IMR-90 (cell line): ENCODE measurements at regions not wholly inside any gene's neighbourhood (a gene's known extent, or its start where the extent isn't known, plus 50 kb on each side); places are given as distances from the start of the nearest gene placed in this dataset.
A peak's percentile ranks its signal among the peaks of the same experiment; 100 is the strongest.

Experiments
- ATAC-seq: fragments of 200-7000 bp; cut with Tn5 transposase; 2 replicates; pipeline ENCODE4 v1.9.1; 2020; ENCODE audit warnings: low read depth, mild to moderate bottlenecking, moderate library complexity
- BruUV-seq: library from RNA; stranded (reverse); fragments of 400-500 nt; replicated peaks from 2 replicates; lab custom pipeline; 2021; lab: Mats Ljungman, UMichigan
- CTCF ChIA-PET: fragments of 300-600 bp; formaldehyde crosslinking; extraction: SDS; loops from one replicate; lab custom pipeline; 2021; ENCODE audit warnings: antibody characterized with exemption; lab: Yijun Ruan, JAX
- POLR2A ChIA-PET: fragments of 300-600 bp; sonication (Branson Sonifier 250); formaldehyde crosslinking; loops from one replicate; lab custom pipeline; 2022; ENCODE audit warnings: antibody characterized with exemption; ENCODE audit not compliant: unreplicated experiment; lab: Charles Lee
- DNase-seq: peaks from one replicate; pipeline ENCODE4 v3.0.0; 2013
- H2AFZ ChIP-seq: replicated peaks from 2 replicates; pipeline ENCODE3; 2013; ENCODE audit warnings: low read length, mild to moderate bottlenecking; ENCODE audit not compliant: poor library complexity
- H2AK5ac ChIP-seq: 2 replicates; pipeline ENCODE4 v1.6.1; 2013; ENCODE audit warnings: low read depth, low read length, inconsistent platforms
- H2AK9ac ChIP-seq: replicated peaks from 2 replicates; pipeline ENCODE3; 2013; ENCODE audit warnings: mild to moderate bottlenecking, low read depth, low read length, moderate library complexity; ENCODE audit not compliant: poor library complexity
- H2BK120ac ChIP-seq: 2 replicates; pipeline ENCODE4 v1.6.1; 2013; ENCODE audit warnings: low read depth, low read length, inconsistent platforms
- H2BK15ac ChIP-seq: 3 replicates; pipeline ENCODE4 v1.6.1; 2013; ENCODE audit warnings: low read depth, low read length, inconsistent platforms
- H2BK20ac ChIP-seq: 2 replicates; pipeline ENCODE4 v1.6.1; 2013; ENCODE audit warnings: low read depth, mild to moderate bottlenecking, inconsistent platforms, low read length, moderate library complexity
- H2BK5ac ChIP-seq: 2 replicates; pipeline ENCODE4 v1.6.1; 2013; ENCODE audit warnings: mild to moderate bottlenecking, low read depth, low read length, inconsistent platforms; ENCODE audit not compliant: poor library complexity, severe bottlenecking
- H3K14ac ChIP-seq: replicated peaks from 2 replicates; pipeline ENCODE4 v1.6.1; 2013; ENCODE audit warnings: low read depth, low read length, inconsistent platforms
- H3K18ac ChIP-seq: 2 replicates; pipeline ENCODE4 v1.6.1; 2013; ENCODE audit warnings: low read depth, low read length, control low read depth
- H3K23ac ChIP-seq: 2 replicates; pipeline ENCODE4 v1.6.1; 2013; ENCODE audit warnings: low read depth, low read length, inconsistent platforms
- H3K27ac ChIP-seq: 2 replicates; pipeline ENCODE4 v1.5.1; 2013; ENCODE audit warnings: mild to moderate bottlenecking, control low read depth, low read length; ENCODE audit not compliant: insufficient read depth
- H3K27me3 ChIP-seq: 2 replicates; pipeline ENCODE4 v1.6.1; 2013; ENCODE audit warnings: low read length; ENCODE audit not compliant: control insufficient read depth, insufficient read depth
- H3K36me3 ChIP-seq: 2 replicates; pipeline ENCODE4 v1.6.1; 2013; ENCODE audit warnings: low read length, mixed read lengths; ENCODE audit not compliant: control insufficient read depth, insufficient read depth
- H3K4ac ChIP-seq: 2 replicates; pipeline ENCODE4 v1.6.1; 2013; ENCODE audit warnings: low read depth, low read length, inconsistent platforms
- H3K4me1 ChIP-seq: 2 replicates; pipeline ENCODE4 v1.6.1; 2013; ENCODE audit warnings: low read length, mixed read lengths; ENCODE audit not compliant: control insufficient read depth, insufficient read depth
- H3K4me2 ChIP-seq: 2 replicates; pipeline ENCODE4 v1.6.1; 2013; ENCODE audit warnings: low read depth, mild to moderate bottlenecking, control low read depth, low read length, moderate library complexity
- H3K4me3 ChIP-seq: 2 replicates; pipeline ENCODE4 v1.5.1; 2013; ENCODE audit warnings: low read depth, mild to moderate bottlenecking, control low read depth, low read length, moderate library complexity; ENCODE audit not compliant: insufficient read depth
- H3K56ac ChIP-seq: 2 replicates; pipeline ENCODE4 v1.6.1; 2013; ENCODE audit warnings: low read length, inconsistent platforms; ENCODE audit not compliant: insufficient read depth; ENCODE audit errors: extremely low read depth
- H3K79me1 ChIP-seq, 2 experiments: 2 replicates each; pipeline ENCODE4 v1.6.1; 2013; ENCODE audit warnings: low read length in 2 of 2, inconsistent platforms in 1 of 2, low read depth in 1 of 2
- H3K9ac ChIP-seq: 2 replicates; pipeline ENCODE4 v1.6.1; 2013; ENCODE audit warnings: low read depth, low read length, control low read depth
- H3K9me1 ChIP-seq: 2 replicates; pipeline ENCODE4 v1.6.1; 2013; ENCODE audit warnings: low read length, inconsistent platforms; ENCODE audit not compliant: insufficient read depth
- H3K9me3 ChIP-seq: 2 replicates; pipeline ENCODE4 v1.6.1; 2013; ENCODE audit warnings: low read length; ENCODE audit not compliant: control insufficient read depth, insufficient read depth
- H4K20me1 ChIP-seq: 2 replicates; pipeline ENCODE4 v1.6.1; 2013; ENCODE audit warnings: low read length, inconsistent platforms; ENCODE audit not compliant: insufficient read depth
- H4K5ac ChIP-seq: 2 replicates; pipeline ENCODE4 v1.6.1; 2013; ENCODE audit warnings: mild to moderate bottlenecking, low read depth, low read length, control low read depth
- H4K8ac ChIP-seq, 2 experiments: 2 replicates each; pipeline ENCODE4 v1.6.1; 2013; ENCODE audit warnings: low read depth in 2 of 2, low read length in 2 of 2, control low read depth in 1 of 2, inconsistent platforms in 1 of 2
- H4K91ac ChIP-seq: 2 replicates; pipeline ENCODE4 v1.6.1; 2013; ENCODE audit warnings: low read depth, low read length, inconsistent platforms; ENCODE audit not compliant: insufficient read depth
- BHLHE40 ChIP-seq: fragments of 150-350 bp; IDR thresholded peaks from 2 replicates; pipeline ENCODE4 v1.6.1; 2016; ENCODE audit warnings: mild to moderate bottlenecking, low read depth, low read length
- CEBPB ChIP-seq: IDR thresholded peaks from 2 replicates; pipeline ENCODE4 v1.6.1; 2012; ENCODE audit warnings: low read depth, low read length, improper control_type of control experiment
- NFE2L2 ChIP-seq: fragments of 150-350 bp; IDR thresholded peaks from 2 replicates; pipeline ENCODE4 v1.6.1; 2016; ENCODE audit warnings: low read depth, mild to moderate bottlenecking, low read length
- RCOR1 ChIP-seq: IDR thresholded peaks from 2 replicates; pipeline ENCODE4 v1.6.1; 2012; ENCODE audit warnings: mild to moderate bottlenecking, low read length, improper control_type of control experiment; ENCODE audit not compliant: insufficient replicate concordance
- WGBS, 2 experiments: methylation state at CpG; one replicate each; pipeline versions ENCODE4 v1.1.5 to v1.1.7; 2013; ENCODE audit warnings: missing lambda C conversion rate in 2 of 2; ENCODE audit not compliant: insufficient read length in 1 of 2; ENCODE audit errors: extremely low coverage in 2 of 2; 5-methylcytosine and 5-hydroxymethylcytosine counted together
- dilution Hi-C: fragments of 300-500 bp; cut with HindIII; formaldehyde crosslinking; loops from one replicate; pipeline ENCODE4 v1.14.3; 2018; ENCODE audit warnings: low sequenced_read_pairs; ENCODE audit not compliant: unreplicated experiment
- in situ Hi-C: fragments of 300-500 bp; cut with MboI; formaldehyde crosslinking; loops from 3 replicates; pipeline ENCODE4 v1.14.3; 2019; ENCODE audit warnings: low sequenced_read_pairs, inconsistent platforms, mixed read lengths
- intact Hi-C: fragments of 100-400 bp; cut with micrococcal nuclease; formaldehyde crosslinking; loops from 2 replicates; pipeline ENCODE4 v1.10.0; 2022
- TF ChIP-seq, protein P1 (sequence below): fragments of 150-350 bp; IDR thresholded peaks from 2 replicates; pipeline ENCODE4 v1.6.1; 2016; ENCODE audit warnings: low read depth, mild to moderate bottlenecking, low read length, moderate library complexity, borderline replicate concordance

DNA sequence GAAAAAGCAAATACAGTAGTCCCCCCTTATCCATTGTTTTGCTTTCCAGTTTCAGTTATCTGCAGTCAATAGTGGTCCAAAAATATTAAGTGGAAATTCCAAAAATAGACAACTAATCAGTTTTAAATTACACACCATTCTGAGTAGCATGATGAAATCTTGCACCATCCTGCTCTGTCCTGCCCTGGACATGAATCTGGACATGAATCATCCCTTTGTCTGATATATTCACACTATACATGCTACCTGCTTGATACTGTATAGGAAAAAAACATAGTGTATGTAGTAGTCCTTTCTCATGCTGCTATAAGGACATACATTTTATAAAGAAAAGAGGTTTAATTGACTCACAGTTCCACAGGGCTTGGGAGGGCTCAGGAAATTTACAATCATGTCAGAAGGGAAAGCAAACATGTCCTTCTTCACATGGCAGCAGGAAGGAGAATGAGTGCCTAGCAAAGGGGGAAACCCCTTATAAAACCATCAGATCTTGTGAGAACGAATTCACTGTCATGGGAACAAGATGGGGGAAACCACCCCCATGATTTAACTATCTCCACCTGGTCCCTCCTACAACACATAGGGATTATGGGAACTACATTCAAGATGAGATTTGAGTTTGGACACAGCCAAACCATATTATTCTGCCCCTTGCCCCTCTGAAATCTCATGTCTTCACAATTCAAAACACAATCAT lies 153.9 kb downstream of the ARRDC3 start:
- WGBS, 2 experiments, result no CpG with 5 or more reads among the region's 1 CpG
- no peaks in the 10 kb centered on the region for H3K36me3 ChIP-seq
- H2BK120ac ChIP-seq, result no peak overlapping the region
- no peak overlapping the region for H2BK20ac ChIP-seq
- in situ Hi-C loops, result loop anchor here (10.0 kb wide), 1 partner anchor 64 kb away; no protein-coding TSS in a partner anchor
- H3K4me1 ChIP-seq, result no peaks in the 10 kb centered on the region
- peak; percentile 10 for DNase-seq
- no peaks in the 10 kb centered on the region for H3K9me1 ChIP-seq
- H3K9me3 ChIP-seq, result no peaks in the 10 kb centered on the region; the same call in 1 of the 2 replicates
- H3K4me3 ChIP-seq, result no peak overlapping the region
- no peak overlapping the region for H3K56ac ChIP-seq
- H3K23ac ChIP-seq, result no peak overlapping the region
- no peak overlapping the region for H2AK5ac ChIP-seq
- intact Hi-C loops, result loop anchor here (10.0 kb wide), 1 partner anchor 1374 kb away; no protein-coding TSS in a partner anchor
- no peak overlapping the region for H4K5ac ChIP-seq
- no peak overlapping the region for H3K27ac ChIP-seq
- no peaks in the 10 kb centered on the region for H3K27me3 ChIP-seq
- H3K14ac ChIP-seq, result no peak overlapping the region; the same call in 1 of the 2 replicates
- POLR2A ChIA-PET, result no interaction called here
- no peak overlapping the region; the same call in 1 of the 2 replicates for H3K4ac ChIP-seq
- H2AFZ ChIP-seq, result no peak overlapping the region
- H3K4me2 ChIP-seq, result no peak overlapping the region
- no peak overlapping the region for H2AK9ac ChIP-seq
- H3K18ac ChIP-seq, result no peak overlapping the region
- dilution Hi-C loops, result no loop called here
- H3K9ac ChIP-seq, result no peak overlapping the region
- H4K91ac ChIP-seq, result no peak overlapping the region
- BruUV-seq, result no TSS peak
- no peak overlapping the region for H2BK5ac ChIP-seq
- H3K79me1 ChIP-seq, result no peaks in the 10 kb centered on the region
- no peak overlapping the region for H2BK15ac ChIP-seq
- no peak for ATAC-seq
- H4K8ac ChIP-seq, result no peak overlapping the region
- no peaks in the 10 kb centered on the region for H4K20me1 ChIP-seq
- CTCF ChIA-PET, result no interaction called here
- TF ChIP-seq, protein P1, sequence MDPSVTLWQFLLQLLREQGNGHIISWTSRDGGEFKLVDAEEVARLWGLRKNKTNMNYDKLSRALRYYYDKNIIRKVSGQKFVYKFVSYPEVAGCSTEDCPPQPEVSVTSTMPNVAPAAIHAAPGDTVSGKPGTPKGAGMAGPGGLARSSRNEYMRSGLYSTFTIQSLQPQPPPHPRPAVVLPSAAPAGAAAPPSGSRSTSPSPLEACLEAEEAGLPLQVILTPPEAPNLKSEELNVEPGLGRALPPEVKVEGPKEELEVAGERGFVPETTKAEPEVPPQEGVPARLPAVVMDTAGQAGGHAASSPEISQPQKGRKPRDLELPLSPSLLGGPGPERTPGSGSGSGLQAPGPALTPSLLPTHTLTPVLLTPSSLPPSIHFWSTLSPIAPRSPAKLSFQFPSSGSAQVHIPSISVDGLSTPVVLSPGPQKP, result no peak
- no peak for TF ChIP-seq RCOR1
- 0 out of 2 replicates have a peak, but pooled peaks have one; percentile 49 for TF ChIP-seq CEBPB
- no peak for TF ChIP-seq NFE2L2
- TF ChIP-seq BHLHE40, result no peak
